SKM-1 (cell line): ENCODE measurements at regions not wholly inside any gene's neighbourhood (a gene's known extent, or its start where the extent isn't known, plus 50 kb on each side); places are given as distances from the start of the nearest gene placed in this dataset.

Experiments used
- DNase-seq: peaks from one replicate; lab custom pipeline; 2025; ENCODE audit not compliant: unreplicated experiment; lab: John Stamatoyannopoulos, UW

DNA sequence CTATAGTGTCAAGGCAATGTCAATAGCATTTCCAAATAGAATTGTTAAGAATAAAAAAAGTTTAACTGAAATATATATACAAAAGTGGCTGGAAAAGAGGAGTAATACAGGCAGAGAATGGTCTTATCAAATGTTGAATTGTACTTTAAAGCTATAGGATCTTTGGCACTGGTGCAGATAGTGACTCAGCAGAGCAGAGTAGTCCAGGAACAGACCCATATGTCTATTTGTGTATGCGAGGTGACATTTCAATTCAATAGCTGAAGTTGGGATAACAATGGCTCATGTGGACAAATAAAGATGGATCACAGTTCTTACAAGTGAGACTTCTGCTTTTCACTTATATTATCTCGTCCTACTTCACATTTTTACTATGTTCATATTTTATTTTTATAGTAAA is 543.0 kb upstream of the B3GALT2 start:
- no peak for DNase-seq

DNA sequence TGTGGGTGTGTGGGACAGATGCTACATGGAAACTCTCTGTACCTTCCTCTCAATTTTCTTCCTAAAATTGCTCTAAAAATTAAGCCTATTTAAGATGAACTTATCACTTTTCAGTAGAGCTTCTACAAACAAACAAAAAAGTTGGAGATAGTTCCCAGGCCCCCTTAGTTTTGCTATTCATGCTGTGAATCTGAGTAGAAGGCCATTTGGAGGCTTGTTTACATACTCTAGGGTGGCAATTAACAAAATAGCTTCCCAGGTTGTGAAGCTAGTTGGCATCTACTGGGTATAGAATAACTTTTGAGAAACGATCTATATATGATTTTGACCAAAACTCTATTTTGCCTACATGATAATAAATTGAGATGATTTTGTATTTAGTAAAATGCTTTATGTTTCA is 541.4 kb upstream of the B3GALT2 start:
- DNase-seq: no peak

DNA sequence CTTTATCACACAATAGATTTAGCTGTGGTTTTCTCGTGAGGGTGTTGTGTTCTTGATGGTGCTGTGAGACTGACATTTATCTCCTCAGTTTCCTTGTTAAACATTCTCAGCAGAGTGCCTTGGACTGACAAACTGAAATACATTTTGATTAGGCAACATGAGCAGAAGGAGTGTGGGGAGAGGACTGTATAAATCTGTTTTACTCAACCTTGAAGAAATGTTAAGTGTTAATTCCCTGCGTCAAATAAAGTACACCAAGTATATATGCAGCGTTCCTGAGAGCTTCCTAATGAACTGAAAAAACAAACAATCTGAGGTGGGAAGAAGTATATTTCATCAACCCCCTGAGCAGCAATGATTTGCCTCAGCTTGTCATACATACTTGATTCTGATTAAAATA is 540.3 kb upstream of the B3GALT2 start:
- DNase-seq: no peak

DNA sequence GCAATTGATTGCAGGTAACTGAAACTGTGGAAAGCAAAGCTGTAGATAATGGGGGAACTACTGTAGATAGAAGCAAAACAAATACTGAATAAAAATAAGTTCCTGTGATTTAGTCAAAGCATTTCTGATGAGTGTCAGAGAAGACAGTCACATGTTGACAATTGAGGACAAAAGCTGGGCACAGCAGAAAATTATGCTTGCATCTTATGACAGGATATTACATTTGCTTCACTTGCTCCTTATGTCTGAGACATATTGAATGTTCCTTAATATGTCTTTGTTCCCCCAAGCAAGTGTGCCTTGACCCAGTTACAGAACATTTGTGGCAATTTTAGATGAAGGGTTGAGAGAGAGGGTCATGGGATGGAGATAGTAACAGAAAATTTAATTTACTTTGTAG is 526.0 kb upstream of the B3GALT2 start:
- DNase-seq: no peak

DNA sequence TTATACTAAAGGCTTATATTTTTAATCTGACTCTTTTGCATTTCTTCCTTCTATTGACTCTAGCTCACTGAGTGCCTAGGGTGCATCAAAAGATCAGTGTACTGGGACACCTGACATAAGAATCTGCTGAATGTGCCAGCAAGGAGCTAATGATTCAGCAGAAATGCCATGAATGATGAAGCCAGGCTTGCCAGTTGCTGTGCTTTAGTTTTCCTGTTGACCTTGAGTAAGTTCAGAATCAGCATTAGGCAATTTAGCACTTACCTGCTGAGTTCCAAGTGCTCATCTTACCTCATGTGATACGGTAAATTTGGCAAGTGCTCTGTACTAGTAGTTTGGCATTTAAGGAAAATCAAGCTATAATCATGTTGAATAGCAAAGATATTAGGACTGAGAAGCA is 523.2 kb upstream of the B3GALT2 start:
- no peak for DNase-seq

DNA sequence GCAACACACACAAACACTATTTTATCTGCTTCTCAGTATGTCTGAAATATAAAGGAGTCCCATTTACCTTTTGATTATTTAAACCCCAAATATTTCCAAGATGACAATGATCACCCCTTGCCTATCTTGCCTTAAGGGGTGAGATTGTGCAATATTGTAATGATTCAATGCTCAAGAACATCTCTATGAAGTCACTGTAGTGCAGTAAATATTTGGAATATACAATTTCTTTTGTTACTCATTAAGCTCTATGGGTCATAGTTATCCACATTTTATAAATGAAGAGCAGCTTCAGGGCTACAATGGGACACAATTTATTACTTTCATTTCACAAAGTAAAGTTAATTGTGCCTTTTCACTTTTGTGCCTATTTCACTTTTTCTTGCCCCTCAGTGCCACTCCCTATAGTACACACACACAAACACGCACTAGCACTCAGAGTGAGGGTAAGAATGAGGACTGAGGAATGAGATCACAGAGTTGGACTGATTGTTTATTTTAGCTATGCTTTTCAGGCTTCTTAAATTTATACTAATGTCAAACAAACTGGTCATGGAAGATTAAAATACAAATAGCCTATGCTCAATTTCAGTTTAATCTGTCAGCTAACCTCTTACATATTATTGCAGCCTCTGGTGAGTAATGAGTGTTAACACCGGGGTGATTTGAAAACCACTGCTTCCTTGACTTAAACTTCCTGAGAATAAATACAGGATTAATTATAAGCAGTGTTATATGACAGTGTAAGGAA is 521.0 kb upstream of the B3GALT2 start:
- DNase-seq: no peak

DNA sequence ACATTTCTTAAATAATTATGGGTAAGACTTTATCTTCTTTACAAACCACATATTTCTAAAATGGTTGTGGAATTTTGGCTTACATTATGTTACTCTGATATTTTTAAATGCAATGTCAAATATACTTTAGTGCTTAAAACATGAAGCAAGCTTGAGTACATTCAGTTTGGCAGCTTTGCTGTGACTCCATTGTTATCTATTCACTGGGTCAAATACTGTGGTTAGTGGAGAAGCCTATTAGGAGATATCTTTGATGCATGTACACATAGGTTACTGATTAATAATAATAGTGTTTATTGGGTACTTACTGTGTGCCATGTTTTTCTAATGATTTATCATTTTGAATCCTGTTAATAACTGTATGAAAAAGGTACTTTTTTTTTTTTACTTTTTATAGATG is 520.4 kb upstream of the B3GALT2 start:
- DNase-seq: no peak

DNA sequence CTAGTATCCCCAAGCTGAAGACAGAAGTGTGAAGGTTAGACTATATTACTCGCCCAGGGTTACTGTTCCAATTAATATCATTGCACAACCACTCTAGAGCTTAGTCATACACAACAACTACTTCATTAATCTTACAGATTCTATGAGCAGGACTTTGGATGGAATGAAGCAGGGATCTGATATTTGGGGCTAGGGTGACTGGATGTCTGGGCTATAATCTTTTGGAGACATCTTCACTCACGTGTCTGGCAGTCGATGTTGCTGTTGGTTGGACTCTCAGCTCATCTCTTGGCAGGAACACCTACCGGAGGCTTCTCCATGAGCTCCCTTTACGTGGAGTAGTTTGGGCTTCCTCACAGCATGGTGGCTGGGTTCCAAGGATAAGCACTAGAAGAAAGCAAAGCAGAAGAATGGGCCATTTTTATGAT is 519.2 kb upstream of the B3GALT2 start:
- DNase-seq: no peak

DNA sequence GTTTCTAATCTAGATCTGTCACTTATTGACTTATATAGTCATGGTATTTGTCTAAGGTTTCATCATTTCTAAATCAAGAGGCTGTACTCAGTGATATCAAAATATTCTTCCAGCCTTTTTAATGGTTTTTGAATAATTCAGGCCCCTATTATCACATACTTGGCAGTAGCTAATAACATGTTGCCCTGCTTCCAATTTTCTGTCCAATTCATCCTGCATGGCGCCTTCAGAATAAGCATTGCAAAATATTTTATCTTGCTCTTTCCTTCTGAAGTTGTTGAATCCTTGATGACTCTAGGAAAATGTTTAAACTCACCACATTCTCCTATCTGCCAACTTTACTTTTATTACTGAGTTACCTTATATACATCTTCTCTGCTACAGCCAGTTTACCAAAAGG is 517.2 kb upstream of the B3GALT2 start:
- no peak for DNase-seq

DNA sequence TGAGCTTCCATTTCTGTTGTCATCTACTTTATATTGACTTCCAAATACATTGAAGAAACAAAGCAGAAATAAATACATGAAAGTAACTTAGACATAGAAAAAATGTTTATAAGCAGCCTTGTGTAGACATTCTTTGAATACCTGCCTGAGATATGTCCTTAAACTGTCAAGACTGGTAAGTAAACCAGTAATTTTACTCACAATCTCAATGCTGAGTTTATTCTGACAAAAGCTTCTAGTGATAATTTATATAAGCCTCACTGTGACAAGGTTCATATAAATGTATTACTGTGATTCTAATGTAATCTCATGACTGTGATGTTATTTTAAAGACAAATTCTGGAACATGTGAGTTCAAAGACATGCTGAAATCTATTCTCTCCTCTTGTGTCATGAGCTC is 516.7 kb upstream of the B3GALT2 start:
- no peak for DNase-seq

DNA sequence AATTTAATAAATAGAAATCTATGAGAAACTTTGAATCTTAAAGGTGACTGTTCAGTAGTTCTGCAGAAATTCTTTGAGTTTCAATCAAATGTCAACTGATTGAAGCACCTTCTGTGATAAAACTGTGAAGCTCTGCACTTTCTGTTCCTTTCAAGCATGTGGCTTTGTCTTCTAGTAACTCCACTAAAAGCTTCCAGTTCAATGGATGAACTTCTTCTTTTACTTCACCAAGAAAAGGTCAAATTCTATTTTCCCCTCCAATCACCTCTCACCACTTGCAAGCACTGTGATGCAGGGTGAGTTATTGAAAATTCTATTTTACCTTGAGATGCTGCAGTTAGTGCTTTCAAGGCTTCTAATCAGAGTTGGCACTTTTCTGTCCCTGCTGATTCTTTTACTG is 515.3 kb upstream of the B3GALT2 start:
- DNase-seq: no peak

DNA sequence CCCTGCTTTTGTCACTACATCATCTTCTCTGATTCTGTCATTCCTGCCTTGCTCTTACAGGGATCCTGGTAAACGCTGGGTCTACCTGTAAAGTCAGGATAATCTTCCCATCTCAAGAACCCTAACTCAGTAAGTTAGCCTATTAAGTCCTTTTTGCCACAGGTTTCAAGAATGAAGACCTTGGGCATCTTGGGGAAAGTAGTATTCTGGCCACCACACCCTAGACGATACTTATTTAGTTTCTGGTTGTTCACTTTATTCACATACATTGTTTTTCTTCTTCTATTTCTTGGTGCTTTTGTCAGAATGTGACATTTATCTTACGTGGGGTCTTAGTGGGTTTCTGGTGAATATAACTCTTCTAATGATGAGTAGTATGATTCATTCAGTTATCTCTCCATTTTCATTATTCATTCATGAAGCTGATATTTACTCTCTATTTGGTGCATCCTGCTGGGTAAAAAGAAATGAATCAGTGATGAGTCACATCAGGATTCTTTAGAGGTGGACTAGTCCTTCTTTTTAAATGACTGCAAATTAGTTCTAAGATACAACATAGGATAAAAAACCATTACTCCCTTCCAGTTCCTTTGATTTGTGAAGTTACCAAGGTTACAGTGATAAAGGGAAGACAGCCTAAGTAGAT is 514.4 kb upstream of the B3GALT2 start:
- no peak for DNase-seq

DNA sequence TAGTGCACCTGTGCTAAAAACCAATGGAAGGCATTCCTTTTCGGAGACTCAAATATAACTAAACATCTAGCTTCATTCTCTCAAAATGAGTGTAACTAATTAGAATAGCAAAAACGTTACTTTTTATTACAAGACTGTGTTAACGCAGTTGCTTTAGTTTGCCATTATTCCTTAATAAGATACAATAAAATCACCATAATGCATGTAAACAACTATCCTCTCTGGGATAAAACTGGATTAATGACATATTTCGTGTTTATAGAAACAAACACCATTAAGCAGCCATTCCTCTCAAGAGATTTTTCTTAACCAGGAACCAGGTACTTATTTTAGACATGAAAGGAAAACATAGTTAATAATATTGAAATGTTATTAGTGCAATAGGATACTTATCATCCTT is 512.8 kb upstream of the B3GALT2 start:
- no peak for DNase-seq

DNA sequence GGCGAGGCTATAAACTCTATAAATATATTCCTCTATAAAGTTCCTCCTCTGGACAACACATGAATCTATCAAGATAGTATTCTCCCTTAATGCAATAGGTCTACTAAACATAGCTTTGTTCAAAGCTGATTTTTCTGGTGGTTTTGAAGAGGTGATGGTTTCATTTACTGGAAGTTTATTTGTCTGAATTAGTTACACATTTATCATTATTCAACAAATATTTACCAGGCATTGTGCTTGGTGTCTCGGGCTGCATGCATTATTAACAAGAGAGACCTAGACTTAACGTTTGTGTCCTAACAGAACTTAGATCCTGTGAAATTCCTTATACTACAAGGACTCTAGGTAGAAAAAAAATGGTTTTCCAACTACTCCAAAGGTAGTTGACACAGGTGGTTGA is 511.4 kb upstream of the B3GALT2 start:
- DNase-seq: no peak

DNA sequence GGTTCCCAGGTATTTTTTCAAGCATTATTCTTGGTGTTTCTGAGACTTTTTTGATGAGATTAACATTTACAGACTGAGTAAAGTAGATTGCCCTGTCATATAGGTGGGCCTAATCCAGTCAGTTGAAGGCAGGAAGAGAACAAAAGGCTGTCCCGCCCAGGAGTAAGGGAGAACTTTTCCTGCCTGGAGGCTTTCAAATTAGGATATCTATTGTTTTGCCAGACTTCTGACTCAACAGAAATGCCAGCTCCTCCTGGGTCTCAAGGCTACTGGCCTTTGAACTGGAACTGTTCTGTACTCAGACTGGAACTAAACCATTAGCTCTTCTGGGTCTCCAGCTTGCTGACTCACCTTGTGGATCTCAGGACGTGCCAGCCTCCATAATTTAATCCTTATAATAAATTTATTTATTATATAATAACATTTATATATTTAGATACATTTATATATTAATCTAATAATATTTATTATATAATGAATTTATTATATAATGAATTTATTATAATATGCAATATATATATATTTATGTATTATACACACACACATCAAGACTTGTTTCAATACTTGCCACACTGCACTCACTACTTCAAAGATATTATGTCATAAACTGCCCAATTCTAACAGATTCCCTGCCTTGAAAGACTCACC is 510.8 kb upstream of the B3GALT2 start:
- no peak for DNase-seq

DNA sequence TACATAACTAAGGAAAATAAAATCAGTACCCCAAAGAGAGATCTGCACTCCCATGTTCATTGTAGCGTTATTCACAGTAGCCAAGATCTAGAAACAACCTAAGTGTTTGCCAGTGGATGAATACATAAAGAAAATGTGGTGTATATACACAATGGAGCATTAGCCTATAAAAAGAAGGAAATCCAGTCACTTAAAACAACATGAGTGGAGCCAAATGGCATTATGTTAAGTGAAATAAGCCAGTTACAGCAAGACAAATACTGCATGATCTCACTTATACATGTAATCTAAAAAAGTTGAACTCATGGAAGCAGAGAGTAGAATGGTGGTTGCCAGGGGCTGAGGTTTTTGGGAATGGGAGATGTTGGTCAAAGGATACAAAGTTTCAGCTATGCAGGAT is 508.3 kb upstream of the B3GALT2 start:
- DNase-seq: no peak

DNA sequence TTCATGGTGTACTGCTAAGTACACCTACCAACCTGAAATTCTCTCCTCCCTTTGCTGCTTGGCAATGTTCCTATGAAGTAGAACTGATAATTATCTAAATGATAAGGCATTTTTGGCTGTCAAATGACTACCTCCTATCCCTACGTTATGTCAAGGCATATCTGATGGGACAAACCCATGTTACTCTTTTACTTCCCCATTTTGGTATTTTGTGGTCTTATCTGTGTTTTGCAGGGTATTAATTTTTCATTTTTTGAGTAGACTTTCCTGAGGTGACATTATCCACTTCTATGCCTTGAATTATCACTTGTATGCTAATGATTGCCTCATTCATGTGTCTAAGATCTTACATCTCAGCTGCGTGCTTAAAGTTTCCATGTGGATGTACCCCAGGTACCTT is 499.6 kb upstream of the B3GALT2 start:
- DNase-seq: no peak

DNA sequence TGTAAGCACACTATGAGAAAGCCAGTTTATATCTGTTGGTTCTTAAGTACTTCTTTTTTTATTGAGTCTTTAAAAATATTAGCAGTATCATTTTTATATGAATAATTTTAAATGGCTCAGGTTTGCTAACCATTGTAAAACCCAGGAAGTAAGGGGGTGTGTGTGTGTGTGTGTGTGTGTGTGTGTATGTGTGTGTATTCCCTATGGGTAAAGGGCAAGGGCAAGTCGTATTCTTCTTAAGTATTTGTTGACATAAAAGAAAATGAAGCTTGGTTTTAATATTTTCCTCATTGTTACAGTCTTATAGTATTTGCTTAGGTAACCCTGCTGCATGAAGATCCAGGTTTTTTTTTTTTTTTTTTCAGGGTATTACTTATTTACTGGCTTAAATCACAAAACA is 495.0 kb upstream of the B3GALT2 start:
- DNase-seq: no peak

DNA sequence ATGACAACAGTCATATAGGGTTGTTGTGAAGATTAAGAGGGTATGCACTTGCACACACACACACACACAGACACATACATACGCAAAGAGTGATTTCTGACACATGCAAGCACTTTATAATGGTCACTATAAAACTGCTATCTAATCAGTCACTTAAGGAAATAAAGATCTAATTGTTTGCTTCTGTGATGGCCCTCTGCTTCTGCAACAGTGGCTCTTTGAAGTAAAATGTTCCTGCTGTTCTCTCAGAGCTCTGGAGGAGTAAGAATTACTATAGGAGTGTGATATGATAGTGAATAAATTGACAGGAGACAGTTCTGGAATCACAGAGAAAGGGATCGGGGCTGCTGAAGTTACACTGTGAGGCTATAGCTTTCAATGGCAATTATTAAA is 494.5 kb upstream of the B3GALT2 start:
- DNase-seq: no peak

DNA sequence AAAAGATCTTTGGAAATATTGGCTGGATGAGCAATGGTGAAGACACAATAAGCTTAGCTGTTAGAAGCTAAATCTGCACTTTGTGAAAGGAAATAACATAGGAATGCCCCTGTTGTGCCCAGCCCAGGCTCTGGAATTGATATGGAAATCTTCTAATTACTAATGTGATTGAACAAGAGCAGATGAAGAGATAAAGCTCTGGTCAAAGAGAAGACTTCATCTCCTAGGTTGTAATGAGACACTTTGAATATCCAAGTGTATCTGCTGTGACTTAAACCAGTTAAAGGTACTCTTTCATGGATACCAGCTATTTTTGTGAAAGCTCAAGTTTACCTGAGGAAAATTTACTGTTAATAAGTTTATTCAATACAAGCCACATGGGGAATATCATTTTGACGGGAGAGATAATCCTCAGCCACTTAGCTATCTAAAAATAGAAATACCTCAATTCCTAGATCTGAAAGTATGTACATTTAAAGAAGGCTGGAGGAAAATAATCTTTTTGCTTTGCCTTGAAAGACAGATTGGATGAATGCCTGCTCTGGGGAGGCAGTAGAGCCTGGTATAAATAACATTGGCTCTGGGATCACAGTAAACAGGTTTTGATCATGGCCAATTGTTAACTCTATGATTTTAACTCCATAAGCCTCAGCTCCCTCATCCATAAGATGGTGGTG is 494.0 kb upstream of the B3GALT2 start:
- DNase-seq: no peak

DNA sequence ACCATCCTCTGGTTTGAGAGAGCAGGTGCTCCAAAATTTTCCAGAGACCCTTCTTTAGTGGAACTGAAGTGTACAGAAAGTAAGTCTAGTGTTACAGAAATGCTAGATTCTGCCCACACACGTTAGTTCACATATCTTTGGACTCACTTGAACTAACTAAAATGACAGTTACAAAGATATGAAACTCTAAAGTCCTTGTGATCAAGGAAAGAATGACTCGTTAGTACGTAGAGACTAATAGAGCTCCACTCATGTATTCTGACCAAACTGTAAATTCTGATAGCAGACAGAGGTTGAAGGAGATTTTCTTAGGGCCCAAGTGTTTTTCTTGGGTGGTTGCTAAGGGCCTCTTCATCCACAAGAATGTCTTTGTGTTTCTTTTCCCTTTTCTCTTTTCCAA is 491.5 kb upstream of the B3GALT2 start:
- DNase-seq: no peak

DNA sequence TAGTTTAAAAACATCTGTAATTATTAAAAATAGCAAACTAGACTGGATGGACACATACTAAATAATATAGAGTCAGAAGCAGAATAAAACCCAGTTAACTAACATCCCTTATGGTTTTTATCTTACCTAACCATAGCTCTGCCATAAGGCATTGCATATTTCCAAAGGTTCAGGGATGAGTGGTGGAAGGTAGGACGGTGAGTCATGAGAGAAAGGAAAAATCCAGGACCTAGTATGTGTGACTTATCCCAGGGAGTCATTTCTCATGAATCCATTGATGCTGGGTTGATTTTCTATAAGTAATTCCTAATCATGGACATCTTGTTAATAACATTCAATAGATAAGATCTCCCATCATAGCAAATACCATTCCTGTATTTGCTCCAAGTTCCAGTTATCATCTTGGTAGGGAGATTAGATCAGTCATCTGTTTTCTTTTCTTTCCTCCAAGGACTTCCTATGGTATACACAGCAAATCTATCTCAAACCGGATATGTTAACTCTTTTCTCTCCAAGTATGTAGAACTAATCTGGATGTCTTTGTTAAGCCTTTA is 490.7 kb upstream of the B3GALT2 start:
- no peak for DNase-seq
